ENCODE measurements at regions not wholly inside any gene's neighbourhood (a gene's known extent, or its start where the extent isn't known, plus 50 kb on each side); places are given as distances from the start of the nearest gene placed in this dataset.

DNA sequence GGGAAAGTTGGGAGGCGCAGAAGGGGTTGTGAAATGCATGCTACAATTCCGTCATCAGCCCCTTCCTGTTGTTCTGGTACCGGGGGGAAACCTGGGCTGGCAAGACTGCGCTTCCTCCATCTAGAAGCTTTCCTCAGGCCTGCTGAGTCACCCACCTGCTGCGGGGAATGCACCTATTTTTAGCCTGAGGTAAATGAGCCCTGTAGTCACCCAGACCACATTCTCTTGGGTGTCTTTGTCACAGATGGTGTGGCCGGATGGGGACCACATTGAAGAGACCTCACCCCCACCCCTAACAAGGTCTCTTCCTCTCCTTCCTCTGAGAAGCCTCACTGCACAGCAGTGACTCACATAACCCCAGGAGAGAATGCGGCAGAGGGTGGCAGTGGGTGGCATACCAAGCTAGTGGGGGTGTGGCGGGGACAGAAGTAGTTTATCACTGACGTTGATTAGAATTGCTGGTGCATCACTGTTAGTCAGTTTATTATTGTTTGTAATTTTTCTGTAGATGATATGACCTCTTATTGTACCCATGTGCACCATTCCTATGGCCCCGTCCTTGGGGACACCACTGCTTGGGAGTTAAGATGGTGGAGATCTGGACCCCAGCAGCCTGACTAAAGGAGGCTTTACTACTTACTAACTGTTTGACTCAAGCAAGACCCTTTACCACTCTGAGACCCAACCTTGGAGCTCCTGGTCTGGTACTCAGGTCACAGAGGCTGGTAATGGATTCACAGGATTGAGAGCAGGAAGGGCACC is 83.0 kb upstream of the DUSP5 start:
- TF ChIP-seq, protein P1, sequence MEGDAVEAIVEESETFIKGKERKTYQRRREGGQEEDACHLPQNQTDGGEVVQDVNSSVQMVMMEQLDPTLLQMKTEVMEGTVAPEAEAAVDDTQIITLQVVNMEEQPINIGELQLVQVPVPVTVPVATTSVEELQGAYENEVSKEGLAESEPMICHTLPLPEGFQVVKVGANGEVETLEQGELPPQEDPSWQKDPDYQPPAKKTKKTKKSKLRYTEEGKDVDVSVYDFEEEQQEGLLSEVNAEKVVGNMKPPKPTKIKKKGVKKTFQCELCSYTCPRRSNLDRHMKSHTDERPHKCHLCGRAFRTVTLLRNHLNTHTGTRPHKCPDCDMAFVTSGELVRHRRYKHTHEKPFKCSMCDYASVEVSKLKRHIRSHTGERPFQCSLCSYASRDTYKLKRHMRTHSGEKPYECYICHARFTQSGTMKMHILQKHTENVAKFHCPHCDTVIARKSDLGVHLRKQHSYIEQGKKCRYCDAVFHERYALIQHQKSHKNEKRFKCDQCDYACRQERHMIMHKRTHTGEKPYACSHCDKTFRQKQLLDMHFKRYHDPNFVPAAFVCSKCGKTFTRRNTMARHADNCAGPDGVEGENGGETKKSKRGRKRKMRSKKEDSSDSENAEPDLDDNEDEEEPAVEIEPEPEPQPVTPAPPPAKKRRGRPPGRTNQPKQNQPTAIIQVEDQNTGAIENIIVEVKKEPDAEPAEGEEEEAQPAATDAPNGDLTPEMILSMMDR (IDR thresholded peaks at IDR 0.05), result no peak
- no peak for TF ChIP-seq POLR2A (IDR thresholded peaks at IDR 0.05)
- no peak for TF ChIP-seq EP300 (IDR thresholded peaks at IDR 0.05)
- no peak for TF ChIP-seq POLR2AphosphoS5 (IDR thresholded peaks at IDR 0.05)

Measured in gastroesophageal sphincter (tissue), 3 donors.